OCI-LY7 (cell line): ENCODE measurements at regions not wholly inside any gene's neighbourhood (a gene's known extent, or its start where the extent isn't known, plus 50 kb on each side); places are given as distances from the start of the nearest gene placed in this dataset.

ENCODE experiments used
- CTCF ChIP-seq: fragments of 200-600 bp; sonication (generic); conservative IDR thresholded peaks from 2 replicates; pipeline ENCODE4 v1.5.1; 2014; ENCODE audit warnings: mild to moderate bottlenecking, antibody characterized with exemption, low read length, moderate library complexity, mixed read lengths
- EZH2phosphoT487 ChIP-seq: fragments of 200-600 bp; sonication (generic); IDR thresholded peaks from 2 replicates; pipeline ENCODE4 v1.6.1; 2018; ENCODE audit warnings: low read depth, borderline replicate concordance, mild to moderate bottlenecking, mixed run types, antibody characterized with exemption, low read length, moderate library complexity, mixed read lengths

- TF ChIP-seq CTCF, result no peak
- no peak for TF ChIP-seq EZH2phosphoT487
Measured at GRCh38 chr12:41856228-41856627, 288.4 kb downstream of the GXYLT1 start.
